KG1 (cell line): ENCODE measurements at regions not wholly inside any gene's neighbourhood (a gene's known extent, or its start where the extent isn't known, plus 50 kb on each side); places are given as distances from the start of the nearest gene placed in this dataset.

Experiments used
- DNase-seq: peaks from one replicate; lab custom pipeline; 2025; lab: John Stamatoyannopoulos, UW

DNA sequence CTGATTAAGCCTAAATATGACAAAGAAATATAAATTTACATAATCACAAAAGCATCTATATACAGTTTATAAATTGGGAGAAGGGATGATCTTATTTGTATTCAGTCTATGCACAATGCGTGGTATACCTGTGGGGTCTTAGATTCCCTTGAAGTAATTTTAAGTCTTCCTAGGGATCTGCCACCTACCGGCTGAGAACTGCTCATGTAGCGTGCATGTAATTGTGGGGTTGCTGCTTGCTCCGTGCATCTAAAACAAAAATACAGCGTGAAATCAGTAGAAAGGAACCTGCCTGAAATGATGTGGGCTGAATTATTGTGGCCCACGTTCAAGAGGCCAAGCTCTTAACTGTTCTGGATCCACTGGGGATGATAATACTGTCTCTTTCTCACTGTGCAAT is 187.3 kb downstream of the MBOAT1 start:
- DNase-seq, result no peak

DNA sequence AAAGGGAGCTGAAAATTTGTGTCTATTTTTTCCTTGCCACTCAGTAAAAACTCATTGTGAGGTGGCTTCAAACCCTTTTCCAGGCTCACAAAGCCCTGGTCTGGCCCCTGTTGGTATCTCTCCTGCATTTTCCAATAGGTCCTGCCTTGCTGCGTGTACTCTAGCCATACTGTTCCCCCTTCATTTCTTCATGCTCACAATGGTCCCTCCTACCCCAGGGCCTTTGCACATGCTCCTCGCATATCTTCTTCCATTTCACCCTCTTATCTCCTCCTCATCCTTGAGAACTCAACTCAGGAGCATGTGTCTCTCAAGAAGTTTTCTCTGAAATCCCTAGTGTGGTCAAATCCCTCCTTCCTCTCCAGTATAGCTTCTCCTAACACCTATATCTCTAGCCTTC is 186.6 kb downstream of the MBOAT1 start:
- DNase-seq, result no peak

DNA sequence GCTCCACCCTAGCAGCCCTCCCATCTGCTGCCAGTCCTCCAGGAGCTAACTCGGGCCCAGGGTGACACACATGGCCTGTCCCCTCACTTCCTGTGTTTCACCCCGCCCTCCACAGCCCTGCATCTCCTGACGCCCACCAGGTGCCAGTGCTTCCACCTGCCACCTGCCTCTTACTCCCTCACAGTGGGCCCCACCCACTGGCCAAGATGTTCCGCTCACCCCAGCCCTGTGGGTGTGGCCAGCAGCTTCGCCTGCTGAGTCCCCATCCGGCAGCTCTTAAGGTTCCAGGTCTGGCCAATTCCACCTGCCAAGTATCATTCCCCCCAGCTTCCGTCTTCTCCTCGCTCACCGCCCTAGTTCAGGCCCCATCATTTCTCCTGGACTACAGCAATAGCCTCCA is 184.1 kb downstream of the MBOAT1 start:
- DNase-seq, result no peak

DNA sequence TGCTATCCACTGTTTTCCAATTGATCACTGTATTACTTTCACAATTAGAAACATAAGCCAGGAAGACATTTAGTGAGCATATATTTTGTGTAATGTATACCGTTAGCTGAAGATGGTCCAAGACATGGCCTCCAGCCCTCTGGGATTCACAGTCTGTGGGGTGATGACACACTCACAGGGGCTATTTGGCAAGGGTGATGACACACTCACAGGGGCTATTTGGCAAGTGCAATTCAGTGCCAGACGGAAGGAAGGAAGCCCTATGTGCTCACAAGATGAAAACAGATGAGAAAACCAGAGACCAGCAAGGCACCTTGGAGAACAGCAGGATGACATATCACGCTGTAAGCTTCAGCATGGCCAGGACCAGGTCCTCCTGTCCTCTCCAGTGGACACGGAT is 183.7 kb downstream of the MBOAT1 start:
- no peak for DNase-seq

DNA sequence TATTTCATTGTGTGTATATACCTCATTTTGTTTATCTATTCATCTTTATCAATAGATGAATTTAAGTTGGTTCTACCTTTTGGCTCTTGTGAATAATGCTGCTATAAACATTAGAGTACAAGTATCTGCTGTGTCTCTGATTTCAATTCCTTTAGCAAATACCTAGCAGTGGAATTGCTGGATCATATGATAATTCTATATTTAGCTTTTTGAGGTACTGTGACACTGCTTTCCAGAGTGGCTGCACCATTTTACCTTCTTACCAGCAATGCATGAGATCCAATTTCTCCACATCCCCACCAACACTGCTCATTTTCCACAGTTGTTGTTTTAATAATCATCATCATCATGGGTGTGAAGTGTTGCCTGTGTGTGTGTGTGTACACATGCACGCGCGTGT is 182.3 kb downstream of the MBOAT1 start:
- no peak for DNase-seq

DNA sequence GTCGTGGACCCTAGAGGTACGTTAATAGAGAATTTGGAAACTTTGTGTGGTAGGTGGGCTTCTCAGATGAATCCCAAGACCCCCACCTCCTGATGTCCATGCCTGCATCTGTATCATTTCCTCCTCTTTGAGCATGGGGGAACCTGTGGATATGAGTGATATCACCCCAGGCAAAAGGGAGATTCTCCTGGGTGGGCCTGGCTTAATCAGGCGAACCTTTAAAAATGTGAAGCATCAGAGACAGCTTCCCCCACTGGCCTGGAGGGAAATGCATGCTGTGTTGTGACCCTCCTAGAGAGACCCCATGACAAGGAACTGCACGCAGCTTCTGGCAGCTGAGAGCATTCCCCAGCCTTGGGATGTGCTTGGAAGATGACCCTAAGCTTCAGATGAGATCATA is 180.9 kb downstream of the MBOAT1 start:
- no peak for DNase-seq

DNA sequence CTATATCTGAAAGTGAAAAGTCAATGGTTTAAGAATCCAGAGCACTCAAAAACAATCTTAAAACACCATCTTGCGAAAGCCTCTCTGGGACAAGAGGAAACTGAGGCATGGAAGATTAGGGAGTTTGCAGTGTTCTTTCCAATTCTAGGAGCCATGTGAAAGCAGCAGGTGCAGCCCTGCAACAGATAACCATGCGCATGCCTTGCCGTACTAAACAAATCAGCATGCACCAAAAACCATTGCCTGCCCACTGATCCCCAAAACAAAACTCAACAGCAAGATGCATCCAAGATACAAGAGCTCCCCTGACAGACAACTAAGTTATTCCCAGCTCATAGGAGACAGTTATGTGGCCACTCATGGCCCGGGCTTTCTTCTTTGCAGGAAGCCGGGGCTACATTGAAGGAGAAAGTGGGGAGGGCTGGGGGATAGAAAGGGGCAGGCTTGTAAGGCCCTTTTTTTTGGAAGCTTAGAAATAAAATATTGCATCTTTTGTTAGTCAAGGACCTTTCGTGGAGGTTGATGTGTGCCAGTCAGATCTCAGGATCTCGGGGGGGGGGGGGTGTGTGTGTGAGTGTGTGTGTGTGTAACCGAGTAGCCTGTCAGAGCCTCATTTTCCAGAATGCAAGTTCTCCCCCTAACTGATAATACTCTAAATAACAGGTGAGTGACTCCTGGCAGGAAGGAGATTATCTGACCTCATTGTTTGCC is 178.4 kb downstream of the MBOAT1 start:
- DNase-seq, result no peak

DNA sequence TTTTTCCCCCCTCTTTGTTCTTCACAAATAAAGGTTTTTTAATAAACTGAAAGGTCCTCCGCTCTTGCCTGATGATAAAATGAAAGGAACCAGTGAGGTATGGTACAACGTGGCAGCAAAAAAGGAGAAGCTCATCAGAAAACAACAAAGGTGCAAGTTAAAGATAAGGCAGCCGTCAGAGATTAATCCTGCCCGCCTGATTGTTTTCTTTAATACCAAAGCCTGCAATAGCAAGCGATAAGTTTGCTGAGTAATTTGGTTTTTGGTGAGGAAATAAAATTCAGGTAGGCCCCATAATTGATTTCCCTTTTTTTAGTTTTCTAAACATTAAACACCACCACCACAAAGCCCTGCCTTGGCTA is 177.9 kb downstream of the MBOAT1 start:
- DNase-seq, result no peak

DNA sequence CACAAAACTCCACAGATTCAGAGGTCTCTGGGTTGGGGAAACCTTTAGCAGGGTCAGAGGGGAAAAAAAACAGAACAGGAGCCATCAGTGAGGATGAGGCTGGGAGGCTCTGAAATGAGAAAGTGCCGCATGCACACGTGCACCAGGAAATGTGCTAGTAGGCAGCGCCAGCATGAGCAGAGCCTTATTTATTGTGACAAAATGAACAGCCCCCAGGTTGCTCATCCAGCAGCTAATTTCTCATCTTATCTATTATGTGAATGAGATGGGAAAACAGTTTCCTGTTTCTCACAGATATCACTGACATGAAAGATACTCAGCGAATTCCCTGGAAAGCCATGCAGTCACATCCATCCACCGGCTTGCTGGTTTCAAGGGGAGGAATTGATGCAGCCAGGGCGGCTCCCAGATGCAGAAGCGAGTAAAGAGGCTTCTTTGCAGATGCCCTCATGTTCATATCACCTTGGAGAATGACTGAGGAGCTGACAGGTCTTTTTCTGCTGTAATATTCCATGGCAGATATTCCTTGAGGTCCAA is 176.1 kb downstream of the MBOAT1 start:
- no peak for DNase-seq

DNA sequence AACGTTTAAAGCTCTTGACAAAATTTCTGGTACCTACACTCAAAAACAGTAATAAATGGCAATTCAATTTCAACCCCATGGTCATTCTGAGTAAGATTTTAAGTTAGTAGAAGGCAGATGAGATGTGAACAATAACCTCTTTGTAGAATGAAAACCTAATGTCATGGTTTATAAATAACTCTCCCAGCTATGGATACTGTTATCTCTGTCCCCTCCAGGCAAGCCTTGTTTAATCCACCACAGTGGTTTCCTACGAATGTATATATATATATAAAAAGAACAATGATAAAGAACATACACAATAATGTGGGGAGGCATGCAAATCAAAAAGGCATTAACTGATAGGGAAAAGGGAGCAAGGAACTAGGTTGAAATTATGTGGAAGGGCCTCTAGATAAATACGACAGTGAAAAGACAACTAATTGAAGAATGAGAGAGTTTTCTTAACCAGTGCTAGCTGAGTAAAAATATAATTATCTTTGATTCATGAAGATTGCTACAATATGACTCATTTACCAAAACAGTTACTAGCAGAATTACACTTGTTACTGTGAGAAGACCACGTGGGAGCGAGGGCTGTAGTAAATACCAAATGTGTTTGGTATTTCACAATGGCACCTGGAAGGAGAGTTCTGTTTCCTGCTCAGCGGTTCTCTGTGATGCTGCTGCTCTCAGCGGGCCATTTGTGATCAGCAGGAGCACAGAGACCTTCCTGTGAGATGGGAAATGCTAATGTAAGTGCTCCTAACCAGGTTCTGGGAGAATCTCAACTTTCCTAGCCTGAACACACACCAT is 173.7 kb downstream of the MBOAT1 start:
- no peak for DNase-seq

DNA sequence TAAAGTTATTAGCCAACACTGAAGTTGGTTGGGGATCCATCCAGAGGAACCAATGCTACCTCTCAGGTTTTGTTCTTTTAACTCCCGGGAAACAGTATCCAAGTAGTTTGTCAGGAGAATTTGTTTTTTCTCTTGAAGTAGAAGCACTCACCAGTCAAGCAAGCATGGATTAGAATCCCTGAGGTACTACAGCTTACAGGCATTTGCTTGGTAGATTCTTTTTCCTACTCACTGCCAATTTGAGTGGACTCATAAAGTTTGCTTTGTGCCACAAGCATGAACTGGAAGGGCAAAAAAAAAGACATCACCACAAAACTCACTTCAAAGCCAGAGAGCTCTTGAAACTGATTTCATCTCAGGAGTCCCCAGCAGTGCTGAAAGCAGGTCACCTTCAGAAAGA is 167.4 kb downstream of the MBOAT1 start:
- DNase-seq, result no peak
